WI38 (cell line): ENCODE measurements at regions not wholly inside any gene's neighbourhood (a gene's known extent, or its start where the extent isn't known, plus 50 kb on each side); places are given as distances from the start of the nearest gene placed in this dataset.

Experiments
- H3K4me3 ChIP-seq: 2 replicates; pipeline ENCODE4 v1.5.1; 2011; ENCODE audit warnings: low read depth, mild to moderate bottlenecking, control low read depth, low read length
- CTCF ChIP-seq: IDR thresholded peaks from 2 replicates; pipeline ENCODE4 v1.5.1; 2012; ENCODE audit warnings: low read depth, mild to moderate bottlenecking, control low read depth, low read length

GRCh38 chr6:77353129-77353528 lies 110.2 kb downstream of the HTR1B start:
- no peak for TF ChIP-seq CTCF
- no peak overlapping the region for H3K4me3 ChIP-seq

- no peak for TF ChIP-seq CTCF
- H3K4me3 ChIP-seq: no peak overlapping the region
Observed at GRCh38 chr6:77341058-77341986, 122.0 kb downstream of the HTR1B start.

- no peak for TF ChIP-seq CTCF
- H3K4me3 ChIP-seq: no peak overlapping the region
Observed at GRCh38 chr6:77340331-77340730, 123.0 kb downstream of the HTR1B start.

- TF ChIP-seq CTCF: no peak
- no peak overlapping the region for H3K4me3 ChIP-seq
Observed at GRCh38 chr6:77339926-77340325, 123.4 kb downstream of the HTR1B start.

GRCh38 chr6:77337392-77337791 lies 125.9 kb downstream of the HTR1B start:
- no peak for TF ChIP-seq CTCF
- H3K4me3 ChIP-seq: no peak overlapping the region

- no peak overlapping the region for H3K4me3 ChIP-seq
- TF ChIP-seq CTCF: no peak
Observed at GRCh38 chr6:77334093-77334492, 129.2 kb downstream of the HTR1B start.

- TF ChIP-seq CTCF: no peak
- H3K4me3 ChIP-seq: no peak overlapping the region
Observed at GRCh38 chr6:77332915-77333623, 130.2 kb downstream of the HTR1B start.
